ENCODE measurements at regions not wholly inside any gene's neighbourhood (a gene's known extent, or its start where the extent isn't known, plus 50 kb on each side); places are given as distances from the start of the nearest gene placed in this dataset.
"Not testable (repeated sequence)": the region's sequence is repeated elsewhere in the genome, so short reads cannot be mapped to it uniquely, and the experiment has no call there.

DNA sequence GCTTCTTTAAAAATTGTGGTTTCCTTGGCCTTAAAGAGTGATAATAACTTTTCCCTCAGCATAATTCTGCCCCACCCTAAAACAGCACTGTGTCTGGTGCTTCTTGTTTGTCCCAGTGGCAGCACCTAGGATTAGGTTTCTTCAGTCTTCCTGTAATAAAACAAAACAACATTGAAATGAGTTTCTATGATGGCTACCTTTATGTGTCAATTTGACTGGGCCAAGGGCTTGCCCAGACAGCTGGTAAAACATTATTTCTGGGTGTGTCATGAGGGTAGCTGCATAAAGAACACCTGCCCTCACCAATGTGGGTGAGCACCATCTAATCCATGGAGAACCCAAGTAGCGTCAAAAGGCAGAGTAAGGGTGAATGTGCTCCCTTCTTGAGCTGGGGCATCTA lies 117.8 kb downstream of the QRSL1 start:
- no peak for FAIRE-seq
- no peak for DNase-seq (ENCODE audit: low spot score)

DNA sequence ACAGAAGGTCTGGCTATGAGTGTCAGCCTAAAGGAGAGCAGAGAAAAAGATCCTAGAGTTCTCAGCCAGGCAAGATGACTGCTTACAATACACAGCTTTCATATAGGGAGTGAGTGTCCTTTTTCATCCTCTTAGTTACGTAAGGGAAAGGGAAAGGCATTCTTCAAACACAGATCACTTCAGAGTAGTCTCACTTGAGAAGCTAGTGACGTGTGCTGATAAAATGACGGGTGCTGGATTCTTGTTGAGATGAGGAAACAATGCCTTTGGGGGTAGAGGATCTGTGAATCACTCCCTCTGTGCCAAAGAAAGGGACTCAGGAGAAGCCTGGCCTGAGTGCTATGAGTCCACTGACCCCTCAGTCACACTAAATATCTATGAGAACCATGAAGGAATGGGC lies 117.3 kb downstream of the QRSL1 start:
- DNase-seq (ENCODE audit: low spot score) = peak; percentile 44
- no peak for FAIRE-seq

DNA sequence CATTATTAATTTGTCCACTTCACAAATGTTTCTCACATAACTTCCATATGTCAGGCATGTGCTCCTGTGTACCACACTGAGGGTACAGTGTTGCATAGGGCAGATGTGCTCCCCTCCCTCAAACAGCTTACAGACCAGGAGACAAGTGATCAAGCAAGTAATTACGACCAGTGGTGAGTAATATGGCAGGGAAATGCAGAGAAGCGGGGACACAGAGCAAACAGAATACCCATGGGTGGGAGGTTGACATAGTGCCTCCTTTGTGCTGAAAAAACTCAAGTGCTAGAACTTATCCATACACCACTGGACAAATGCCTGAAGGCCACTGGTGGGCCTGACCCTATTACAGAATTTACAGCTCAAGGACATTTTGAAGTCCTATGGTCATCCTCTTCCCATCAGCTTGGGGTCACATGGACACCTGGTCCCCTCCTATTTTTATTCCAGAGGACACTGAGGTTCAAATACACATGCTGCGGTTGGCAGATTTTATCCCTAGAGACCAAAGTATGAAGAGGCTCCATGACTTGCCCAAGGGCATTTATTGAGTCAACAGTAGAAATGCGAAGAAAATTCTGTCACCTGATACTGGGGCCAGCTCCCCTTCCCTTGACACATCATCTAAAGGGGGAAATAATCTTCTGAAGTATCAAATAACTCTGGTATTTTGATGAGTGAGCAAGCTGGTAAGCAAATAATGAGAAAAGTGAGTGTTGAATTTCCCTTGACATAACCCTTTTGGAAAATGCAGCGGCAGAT lies 116.6 kb downstream of the QRSL1 start:
- FAIRE-seq = no peak

DNA sequence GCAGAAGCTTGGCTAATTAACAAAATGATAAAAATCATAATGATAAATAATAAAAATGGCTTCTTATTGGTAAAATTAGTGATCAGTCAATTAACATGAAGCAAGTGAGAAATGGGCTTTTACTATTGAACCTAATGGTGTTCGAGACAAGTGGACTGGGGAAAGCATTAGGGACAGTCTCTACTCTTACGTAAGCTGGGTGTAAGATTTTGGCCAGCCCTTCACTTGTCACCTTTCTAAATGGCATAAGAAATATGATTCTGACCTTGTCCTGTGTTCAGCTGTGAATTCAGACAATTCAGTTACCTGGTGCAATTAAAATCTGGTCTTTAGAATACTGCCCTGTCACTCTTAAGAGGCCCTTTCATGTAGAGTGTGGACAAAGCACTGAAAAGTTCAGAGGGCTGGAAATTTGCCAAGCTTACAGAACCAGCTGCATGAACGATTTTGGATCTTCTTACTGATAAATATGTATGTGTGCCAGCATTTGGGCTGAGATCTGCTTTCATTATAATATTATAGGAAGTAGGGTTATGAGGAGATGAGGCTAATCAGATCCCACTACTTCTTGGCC lies 115.9 kb downstream of the QRSL1 start:
- no peak for FAIRE-seq
- no peak for DNase-seq (ENCODE audit: low spot score)

More for the DNA sequence above, 116.6 kb downstream of the QRSL1 start:
- DNase-seq (ENCODE audit: low spot score) = no peak

DNA sequence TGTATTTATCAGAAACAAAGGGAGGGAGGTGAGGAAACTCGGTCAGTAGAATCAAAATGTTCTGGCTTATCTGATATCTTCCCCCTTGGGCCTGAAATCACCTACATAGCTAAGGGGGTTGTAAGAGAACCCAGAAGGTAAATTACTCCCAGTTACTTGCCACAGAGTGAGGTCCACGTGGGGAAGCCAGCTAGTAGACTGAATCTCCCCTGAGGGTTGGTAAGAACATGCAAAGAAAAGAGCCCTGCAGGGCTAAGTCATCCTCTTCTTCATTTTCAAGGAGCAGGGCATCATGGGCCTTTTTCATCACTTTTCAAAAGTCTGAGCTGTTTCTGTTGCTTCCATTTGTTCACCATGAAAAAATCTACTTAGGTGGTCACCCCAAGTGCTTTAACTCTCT lies 115.4 kb downstream of the QRSL1 start:
- no peak for FAIRE-seq
- no peak for DNase-seq (ENCODE audit: low spot score)

DNA sequence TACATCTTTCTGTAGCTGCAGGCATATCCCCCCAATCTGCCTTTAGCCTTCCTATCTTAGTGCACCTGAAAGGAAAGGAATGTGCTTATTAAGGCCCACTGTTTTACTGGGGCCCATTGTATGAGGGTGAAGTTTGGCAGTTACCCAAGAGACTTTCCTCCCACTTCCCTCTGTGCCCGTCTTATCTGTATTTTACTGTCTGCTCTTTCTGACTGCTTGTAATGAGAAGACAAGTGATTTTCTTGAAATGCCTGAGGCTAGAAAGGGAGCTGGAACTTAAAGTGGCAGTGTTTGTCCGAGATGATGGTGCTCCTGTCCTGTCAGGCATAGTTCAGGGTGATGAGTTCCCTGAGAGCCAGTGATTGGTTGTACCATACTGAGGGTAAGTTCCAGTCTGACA lies 114.7 kb downstream of the QRSL1 start:
- not testable (repeated sequence) for DNase-seq (ENCODE audit: low spot score)

DNA sequence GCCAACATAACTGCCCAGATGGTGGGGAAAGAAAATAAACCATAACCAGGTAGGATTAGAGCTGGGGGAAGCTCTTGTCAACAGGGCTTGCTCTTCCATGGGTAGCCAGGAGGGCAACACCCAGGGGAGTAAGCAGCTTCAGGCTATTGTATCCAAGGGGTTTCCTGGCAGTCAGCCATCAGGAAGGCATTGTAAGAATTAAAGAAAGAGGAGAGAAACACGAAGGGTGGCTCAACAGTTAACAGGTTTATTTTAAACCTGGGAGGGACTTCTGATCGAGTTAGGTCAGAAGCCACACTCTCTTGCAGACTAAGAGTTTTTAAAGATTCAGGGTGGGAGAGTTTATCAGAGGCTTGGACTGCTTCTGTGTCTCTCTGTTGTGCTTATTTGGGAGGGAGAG lies 114.2 kb downstream of the QRSL1 start:
- DNase-seq (ENCODE audit: low spot score) (no peak), FAIRE-seq (no peak)

More for the DNA sequence above, 114.7 kb downstream of the QRSL1 start:
- FAIRE-seq = not testable (repeated sequence)

DNA sequence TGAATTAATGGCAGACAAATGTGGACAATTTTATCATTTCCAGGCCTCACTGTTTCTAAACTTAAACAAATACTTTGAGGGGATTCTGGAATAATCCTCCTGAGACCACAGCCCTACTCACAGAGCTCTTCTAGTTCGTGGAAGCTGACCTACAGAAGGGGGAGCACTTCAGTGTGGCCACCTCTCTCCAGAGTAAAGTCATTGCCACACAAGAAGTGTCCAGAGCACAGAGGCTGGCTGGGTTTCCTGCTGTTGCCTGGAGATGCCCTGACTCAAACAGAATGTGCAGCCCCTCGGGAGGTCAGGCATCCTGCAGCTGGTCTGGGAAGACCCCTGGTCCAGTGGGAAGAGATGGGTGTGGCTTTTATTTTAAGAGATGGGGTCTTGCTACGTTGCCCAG lies 110.9 kb downstream of the QRSL1 start:
- DNase-seq (ENCODE audit: low spot score) (no peak), FAIRE-seq (no peak)

DNA sequence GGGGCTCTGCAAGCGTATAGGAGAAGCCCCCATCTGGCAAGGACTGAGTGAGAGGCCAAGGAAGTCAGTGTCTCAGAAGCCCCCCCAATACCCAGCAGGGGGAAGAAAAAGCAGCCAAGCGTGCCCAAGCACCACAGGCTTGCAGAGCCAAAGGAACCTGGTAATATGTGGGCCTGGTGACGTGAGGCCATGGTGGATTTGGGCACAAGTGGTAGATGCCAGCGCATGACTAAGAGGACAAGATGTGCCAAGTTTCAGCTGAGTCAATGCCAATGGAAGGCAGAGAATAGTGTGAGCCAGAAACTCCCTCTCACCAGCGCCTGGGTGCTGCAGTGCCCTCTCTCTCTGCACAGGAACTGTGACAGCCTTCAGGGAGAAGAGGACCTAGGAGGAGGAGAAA lies 110.0 kb downstream of the QRSL1 start:
- no peak for DNase-seq (ENCODE audit: low spot score)
- no peak for FAIRE-seq

DNA sequence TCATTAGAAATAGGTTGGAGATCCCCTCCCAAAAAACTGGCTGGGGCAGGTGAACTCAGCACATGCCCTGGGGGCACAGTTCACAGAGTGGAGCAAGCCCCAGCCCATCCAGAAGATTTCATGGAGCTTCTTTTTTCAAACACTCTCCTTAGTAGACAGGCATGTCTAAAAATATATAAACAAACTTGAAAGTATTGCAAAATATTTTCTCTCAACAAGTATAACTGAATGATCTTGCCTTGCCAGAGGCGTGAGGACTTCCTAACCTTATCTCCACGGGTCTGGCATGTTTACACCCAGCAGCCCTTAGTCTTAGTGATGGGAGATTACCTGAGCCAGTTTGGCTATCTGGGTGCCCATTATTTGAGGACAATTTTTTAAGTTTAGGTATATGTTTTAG lies 107.1 kb downstream of the QRSL1 start:
- FAIRE-seq (no peak), DNase-seq (ENCODE audit: low spot score) (no peak)

DNA sequence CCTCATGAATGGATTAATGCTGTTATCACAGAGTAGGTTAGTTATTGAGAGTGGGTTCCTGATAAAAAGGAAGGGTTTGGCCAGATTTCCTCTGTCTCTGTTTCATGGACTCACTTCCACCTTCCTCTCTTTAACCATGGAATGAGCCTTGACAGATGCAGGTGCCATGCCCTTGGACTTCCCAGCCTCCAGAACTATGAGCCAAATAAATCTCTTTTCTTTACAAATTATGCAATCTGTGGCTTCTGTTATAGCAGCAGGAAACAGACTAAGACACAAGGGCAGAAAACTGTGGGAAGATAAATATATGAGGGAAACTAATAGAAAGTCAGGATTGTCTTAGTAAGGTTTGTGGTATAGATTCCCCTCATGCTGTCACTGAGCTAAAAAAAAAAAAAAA lies 106.5 kb downstream of the QRSL1 start:
- FAIRE-seq (no peak), DNase-seq (ENCODE audit: low spot score) (no peak)

DNA sequence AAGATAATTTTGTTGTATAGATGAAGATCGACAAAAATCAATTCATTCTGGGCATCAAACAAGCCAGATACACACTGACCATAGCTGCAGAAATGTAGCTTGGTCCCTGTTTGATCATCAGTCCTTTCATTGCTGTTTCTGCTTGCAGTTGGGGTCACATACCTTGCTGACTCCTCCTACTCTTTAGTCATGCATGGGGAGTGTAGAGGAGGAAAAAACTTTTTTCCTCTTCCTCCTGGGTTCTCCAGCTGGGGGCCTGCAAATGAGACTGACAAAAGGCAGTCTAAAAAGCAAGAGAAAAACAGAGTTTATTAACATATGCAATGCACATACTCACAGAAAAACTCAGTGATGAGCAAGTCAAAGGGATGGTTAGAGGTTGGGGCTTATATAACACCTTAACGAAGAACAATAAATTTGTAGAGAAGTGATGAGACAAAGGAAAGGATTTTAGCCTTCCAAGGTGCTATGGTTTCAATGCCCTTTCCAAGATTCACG lies 105.8 kb downstream of the QRSL1 start:
- DNase-seq (ENCODE audit: low spot score) (no peak), FAIRE-seq (no peak)

DNA sequence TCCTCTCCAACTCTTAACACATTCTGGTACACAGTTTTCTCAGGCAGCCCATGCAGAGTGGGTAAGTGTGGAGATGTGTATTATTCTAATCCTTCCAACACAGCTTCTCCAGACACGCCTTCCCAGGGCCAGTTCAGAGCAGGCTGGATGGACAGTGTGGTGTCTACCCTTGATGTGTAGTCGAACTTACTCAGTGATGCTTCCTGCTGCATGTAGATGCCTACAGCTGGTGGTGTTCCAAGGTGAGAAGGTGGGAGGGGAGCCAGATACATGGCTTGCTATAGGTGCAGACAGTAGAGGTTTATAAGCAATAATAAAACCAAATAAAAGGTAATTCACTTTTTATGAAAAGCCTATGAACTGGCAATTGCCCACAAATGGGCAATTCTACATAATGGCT lies 104.0 kb downstream of the QRSL1 start:
- FAIRE-seq (no peak), DNase-seq (ENCODE audit: low spot score) (no peak)

DNA sequence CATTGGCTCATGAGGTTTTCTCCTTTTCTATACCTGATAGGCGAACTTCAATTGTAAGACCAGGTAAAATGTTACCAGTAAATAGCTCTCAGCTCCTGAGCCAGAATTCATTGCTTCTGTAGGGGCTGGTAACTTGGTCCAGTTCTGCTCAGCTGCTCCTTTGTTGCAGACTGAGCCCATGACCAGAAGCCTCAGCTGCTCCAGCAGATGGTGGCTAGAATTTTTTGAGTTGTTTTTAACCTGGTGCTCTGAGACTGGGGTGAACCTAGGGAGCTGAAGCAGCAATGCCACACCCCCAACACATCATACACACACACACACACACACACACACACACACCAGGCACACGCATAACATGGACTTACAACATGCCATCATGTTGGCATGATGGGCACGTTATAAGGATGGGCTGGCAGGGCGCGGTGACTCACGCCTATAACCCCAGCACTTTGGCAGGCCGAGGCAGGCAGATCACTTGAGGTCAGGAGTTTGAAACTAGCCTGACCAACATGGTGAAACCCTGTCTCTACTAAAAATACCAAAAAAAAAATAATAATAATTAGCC lies 103.1 kb downstream of the QRSL1 start:
- FAIRE-seq (no peak), DNase-seq (ENCODE audit: low spot score) (no peak)

DNA sequence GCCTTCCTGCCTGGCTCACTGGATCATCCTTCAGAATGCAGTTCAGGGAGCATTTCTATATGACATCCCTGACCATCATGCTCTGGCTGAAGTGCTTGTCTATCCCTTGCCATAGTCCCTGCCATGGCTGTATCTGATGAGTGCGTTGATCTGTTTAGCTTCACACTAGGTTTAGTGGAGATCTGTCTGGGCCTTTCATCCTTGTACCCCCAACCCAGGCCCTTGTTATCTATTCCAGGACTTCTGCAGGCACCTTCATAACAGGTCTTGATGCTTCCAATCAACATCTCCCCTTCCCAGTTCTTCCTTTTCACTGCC lies 102.4 kb downstream of the QRSL1 start:
- no peak for DNase-seq (ENCODE audit: low spot score)
- FAIRE-seq = no peak

DNA sequence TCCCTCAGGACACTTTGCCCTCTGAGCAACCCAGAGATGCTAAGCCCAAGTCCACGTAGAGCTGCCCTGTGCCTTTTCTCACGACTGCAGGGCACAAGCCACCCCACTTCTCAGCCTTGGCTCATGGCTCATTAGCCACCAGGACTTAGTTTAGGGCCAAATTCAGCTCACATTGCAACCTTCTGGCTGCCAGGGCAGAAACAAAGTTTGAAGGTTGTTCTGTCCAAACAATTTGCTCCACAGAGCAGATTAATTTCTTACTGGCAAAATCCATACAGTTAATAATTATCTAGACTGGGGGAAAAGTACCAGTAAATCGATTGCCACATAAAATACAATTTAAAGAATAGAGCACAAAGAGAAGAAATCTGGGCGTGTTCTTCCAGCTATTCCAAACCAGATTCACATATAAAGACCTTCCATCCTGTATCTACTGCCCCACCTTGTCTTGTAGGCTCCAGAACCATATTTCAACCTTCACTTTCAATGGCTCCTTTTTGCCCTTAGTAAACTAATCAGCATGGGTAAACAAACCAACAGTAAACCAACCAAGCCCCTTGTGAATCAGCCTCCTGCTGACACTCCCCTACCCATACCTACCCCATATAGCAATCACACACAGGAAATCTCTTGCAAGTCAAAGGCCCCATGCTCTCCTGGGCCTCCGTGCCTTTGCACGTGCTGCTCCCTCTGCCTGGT lies 101.9 kb downstream of the QRSL1 start:
- DNase-seq (ENCODE audit: low spot score) = no peak
- FAIRE-seq = no peak

DNA sequence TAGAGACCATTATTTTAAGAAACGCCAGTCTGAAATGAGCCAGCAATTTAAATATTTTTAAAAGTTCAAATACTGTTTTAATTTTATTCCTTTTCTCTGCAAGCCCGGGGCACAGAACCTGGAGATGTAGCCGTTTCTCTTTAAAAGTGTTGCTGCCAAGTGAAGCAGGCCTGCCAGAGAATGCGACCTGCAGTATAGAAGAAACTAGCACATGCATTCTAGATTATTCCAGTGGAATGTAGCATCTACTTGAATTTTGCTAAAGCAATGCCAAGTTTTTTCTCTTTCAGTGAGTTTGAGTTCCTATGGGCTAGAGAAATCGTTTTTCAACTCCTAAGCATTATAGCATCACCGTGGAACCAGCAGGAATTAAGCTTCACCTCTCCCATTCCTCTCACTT lies 101.3 kb downstream of the QRSL1 start:
- FAIRE-seq = no peak
- DNase-seq (ENCODE audit: low spot score) = no peak

DNA sequence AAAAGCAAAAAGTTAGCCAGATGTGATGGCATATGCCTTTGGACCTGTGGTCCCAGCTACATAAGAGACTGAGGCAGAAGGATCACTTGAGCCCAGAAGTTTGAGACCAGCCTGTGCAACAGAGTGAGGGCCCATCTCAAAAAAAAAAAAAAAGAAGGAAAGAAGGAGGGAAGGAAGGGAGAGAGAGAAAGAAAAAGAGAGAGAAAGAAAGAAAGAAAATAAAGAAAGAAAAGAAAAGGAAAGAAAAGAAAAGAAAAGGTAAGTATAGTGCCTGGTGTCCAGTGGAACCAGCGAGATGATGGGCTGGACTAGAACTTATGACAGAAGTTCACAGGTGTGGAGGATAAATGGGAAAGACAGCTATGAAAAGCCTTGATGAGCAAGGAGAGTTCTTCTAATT lies 100.9 kb downstream of the QRSL1 start:
- FAIRE-seq (no peak), DNase-seq (ENCODE audit: low spot score) (no peak)

DNA sequence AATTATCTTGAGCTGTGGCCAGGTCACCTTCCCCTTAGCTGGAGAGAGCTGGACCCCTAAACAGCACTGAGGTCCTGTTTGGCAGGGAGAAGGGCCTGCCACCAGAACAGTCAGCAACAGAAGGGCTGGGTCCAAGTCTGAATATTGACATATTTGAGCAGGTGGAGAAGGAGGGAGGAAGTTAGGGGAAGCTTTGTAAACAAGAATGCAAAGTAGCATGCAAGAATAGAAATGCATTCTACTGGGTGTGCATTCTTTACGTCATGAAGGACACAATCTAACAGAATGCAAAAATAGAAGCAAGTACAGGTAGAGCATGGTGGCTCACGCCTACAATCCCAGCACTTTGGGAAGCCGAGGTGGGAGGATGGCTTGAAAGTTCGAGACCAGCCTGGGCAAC lies 100.5 kb downstream of the QRSL1 start:
- no peak for DNase-seq (ENCODE audit: low spot score)
- no peak for FAIRE-seq

DNA sequence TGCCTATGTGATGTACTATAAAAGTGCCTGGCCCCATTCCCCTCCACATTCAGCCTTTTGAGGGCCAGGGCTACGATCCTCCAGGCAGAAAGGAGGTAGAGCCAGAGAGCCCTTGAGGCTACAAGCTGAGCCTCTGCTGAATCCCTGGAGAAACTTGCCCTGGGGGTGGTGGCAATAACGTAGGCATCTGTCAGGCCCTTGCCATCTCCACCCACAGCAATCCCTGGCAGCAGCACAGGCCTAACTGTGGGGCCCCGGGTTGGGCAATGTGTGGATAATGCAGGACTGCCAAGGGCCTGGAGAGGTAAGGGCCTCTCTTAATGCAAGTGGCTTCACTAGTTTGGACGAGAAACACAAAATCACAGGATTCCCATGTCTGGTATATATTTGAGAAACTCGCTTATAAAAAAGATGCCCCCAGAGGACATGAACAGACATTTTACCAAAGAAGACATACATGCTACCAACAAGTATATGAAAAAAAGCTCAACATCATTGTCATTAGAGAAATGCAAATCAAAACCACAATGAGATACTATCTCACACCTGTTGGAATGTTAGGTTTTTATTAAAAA lies 99.0 kb downstream of the QRSL1 start:
- FAIRE-seq (no peak), DNase-seq (ENCODE audit: low spot score) (no peak)

DNA sequence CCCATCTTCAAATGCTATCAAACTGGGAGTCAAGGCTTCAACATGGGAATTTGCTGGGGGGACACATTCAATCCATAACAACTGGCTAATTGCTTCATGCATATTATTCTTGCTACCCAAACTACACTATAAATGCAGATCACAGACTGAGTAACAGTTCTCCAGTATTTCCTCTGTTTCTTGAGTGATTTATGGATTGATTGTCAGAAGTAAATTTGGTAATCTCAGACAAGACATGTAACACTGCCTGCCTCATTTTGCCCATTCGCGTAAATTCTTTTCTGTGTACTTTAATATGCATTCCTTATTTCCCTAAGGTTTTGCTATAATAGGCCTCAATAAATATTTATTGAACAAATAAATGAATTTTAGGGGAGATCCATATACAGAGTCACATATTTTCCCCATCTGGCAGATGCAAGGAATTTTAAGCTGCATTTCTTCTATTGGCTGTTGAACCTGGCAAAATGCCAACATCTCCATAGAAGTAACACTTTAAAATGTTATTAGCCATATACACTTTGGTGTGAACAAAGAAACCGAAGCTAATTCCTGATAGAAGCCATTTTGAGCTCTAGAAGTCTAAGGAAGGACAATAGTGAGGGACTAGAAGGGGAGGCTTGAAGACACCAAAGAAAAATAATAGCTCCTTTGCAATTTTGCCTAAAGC lies 98.2 kb downstream of the QRSL1 start:
- no peak for FAIRE-seq

DNA sequence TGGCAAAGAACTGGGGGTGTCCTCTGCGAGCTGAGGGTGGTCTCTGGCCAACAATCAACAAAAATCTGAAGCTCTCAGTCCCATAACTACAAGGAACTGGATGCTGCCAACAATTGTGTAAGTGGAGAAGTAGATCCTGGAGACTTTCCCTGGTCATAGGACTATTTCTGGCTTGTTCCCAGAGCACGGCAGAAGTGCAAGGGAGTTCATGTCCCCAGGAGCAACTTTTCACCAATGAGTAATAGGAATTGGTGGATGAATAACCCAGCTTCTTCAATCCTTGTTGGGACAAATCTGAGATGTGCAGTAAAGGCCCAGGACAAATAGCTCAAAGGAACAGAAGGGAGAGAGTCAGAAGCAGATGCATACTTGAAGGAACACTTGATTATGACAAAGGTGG lies 95.5 kb downstream of the QRSL1 start:
- FAIRE-seq = no peak

More for the DNA sequence above, 98.2 kb downstream of the QRSL1 start:
- no peak for DNase-seq (ENCODE audit: low spot score)

More for the DNA sequence above, 95.5 kb downstream of the QRSL1 start:
- DNase-seq (ENCODE audit: low spot score) = no peak
